Cardiac fibroblast (primary cell): ENCODE measurements at regions not wholly inside any gene's neighbourhood (a gene's known extent, or its start where the extent isn't known, plus 50 kb on each side); places are given as distances from the start of the nearest gene placed in this dataset.

Source experiments
- DNase-seq, 2 donors: peaks; one replicate each; pipeline versions ENCODE4 v3.0.0 to v3.0.0-alpha.2; 2010; ENCODE audit warnings: low read depth in 2 of 2
- H3K4me3 ChIP-seq, 2 donors: replicated peaks in 1 of 2; 1 replicate in 1 of 2; 2 replicates in 1 of 2; pipeline ENCODE4 v1.5.1; 2011; ENCODE audit warnings: low read depth in 2 of 2, low read length in 2 of 2, mild to moderate bottlenecking in 2 of 2, moderate library complexity in 1 of 2
- CTCF ChIP-seq: IDR thresholded peaks from one replicate; pipeline ENCODE4 v1.5.1; 2011; ENCODE audit warnings: low read depth, mild to moderate bottlenecking, low read length, inconsistent platforms

DNA sequence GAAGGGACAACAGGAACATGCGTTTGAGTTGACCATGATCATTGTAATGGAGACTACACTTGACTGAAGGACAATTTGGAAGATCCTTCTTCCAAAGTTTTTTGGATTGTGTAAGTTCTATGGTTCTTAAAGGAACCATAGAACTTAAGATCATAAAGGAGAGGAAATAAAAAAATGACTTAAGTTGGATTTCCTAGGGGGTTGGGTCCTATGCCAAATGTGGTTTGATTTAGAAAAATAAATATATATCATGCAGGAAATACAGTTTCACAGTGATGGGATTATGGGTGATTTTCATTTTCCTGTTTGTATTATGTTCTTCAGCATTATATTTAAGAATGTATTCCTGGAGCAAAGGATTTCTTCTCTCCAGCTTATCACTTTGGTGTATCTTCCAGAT, 305.5 kb upstream of the DPH6 start:
- no peak for TF ChIP-seq CTCF
- no peak overlapping the region for H3K4me3 ChIP-seq
- peak; percentile 11 to 14 for DNase-seq

DNA sequence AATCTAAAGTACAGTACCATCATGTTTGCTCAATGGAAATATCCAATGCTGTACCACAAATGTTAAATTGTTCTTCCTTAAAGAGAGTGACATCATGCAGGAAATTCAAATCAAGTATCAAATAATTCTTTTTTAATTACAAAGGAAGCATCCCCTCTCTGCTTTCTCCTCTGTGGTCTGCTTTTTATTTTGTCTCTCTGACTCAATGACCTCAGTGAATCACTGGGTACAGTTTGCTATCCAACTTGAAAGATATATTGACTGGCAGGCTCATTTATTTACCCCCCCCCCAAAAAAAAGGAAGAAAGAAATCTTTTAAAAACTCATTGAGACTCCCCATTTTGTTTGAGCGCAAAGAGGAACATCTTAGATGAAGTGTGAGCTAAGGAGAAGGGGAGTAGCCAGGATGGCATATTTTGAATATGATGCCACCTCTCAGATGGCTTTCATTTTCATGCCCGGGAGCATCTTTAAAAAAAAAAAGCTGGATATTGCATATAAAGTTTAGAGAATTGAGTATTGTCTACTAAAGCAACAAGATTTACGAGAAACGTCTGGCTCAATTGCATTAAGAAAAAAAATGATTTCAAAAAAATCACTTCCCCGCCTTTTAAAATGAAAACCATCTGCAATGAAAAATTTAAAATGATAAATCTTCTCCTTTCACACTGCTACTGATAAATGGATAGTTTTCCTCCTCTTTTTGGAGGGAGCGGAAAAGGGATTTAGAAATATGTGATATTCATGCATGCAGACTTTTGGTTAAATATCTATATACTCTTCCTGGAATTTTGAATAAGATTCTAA, 307.1 kb upstream of the DPH6 start:
- DNase-seq = no peak
- no peak overlapping the region for H3K4me3 ChIP-seq

DNA sequence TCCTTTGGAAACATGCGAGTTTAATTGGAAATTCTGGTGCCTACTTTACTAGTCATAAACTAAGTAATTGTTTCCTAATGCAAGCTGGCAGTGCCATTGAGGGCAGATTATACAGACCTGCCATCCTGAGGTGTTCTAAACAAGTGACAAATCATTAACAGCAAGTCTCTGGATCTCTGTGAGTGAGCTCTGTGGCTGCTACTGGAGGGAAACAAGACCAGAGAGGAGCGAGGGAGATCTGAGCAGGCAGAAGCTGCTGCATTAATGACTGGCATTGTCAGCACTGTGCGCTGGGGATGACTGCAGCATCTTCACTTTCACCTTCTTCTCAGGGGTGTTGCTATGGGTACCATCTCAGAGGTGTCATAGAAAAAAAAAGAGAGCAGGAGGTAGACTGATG, 308.4 kb upstream of the DPH6 start:
- H3K4me3 ChIP-seq = no peak overlapping the region
- no peak for DNase-seq
- no peak for TF ChIP-seq CTCF

More for the DNA sequence above, 307.1 kb upstream of the DPH6 start:
- no peak for TF ChIP-seq CTCF

DNA sequence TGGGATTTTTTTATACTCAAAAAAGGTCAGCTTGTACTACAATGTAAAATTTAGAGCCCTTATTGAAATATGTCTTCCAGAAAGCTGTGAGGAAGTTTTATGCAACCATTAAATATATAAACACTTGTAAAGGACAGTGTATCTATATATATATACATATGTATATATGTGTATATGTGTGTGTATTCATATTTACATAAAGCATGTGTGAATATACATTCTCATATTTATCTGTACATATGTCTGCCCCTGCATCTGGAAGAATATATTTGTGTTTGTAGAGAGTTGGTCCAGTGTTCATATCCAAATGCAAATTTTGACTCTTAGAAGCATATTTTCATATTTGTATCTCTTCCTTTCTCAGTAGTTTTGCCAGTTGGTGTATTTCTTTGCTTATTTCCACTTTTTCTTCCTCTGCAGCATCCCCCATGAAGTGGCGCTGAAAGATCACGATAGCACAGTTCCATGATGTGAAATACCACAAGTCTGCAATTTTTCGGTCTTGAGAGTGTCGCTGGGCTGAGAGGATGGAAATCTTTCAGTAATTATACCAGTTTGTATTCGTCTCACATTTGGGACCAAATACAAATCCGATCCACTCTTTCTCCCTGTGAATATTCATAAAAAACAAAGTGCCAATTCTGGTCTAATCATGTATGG, 311.7 kb upstream of the DPH6 start:
- no peak for TF ChIP-seq CTCF
- no peak overlapping the region for H3K4me3 ChIP-seq
- DNase-seq = no peak

GRCh38 chr15:35858707-35859106, 312.7 kb upstream of the DPH6 start:
- no peak for TF ChIP-seq CTCF
- no peak overlapping the region for H3K4me3 ChIP-seq
- DNase-seq = peak; percentile 13 to 33

DNA sequence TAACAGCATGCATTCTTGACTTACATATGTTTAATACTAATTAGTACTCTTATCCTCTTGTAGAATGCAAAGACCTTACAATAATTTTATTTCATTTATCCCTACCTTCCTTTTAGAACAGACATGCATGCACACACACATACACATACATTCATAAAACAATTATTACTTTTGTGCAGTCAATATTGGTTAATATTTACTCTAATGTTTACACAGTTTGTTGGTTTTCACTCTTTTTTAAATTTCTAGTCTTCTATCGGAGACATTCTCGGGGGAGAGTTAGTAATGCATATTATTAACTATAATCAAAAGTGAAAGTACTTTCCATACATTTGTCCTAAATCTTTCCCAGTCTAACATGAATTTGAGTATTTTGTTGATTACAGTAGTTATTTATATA, 317.7 kb upstream of the DPH6 start:
- DNase-seq = no peak
- TF ChIP-seq CTCF = no peak

More for the DNA sequence above, 317.7 kb upstream of the DPH6 start:
- H3K4me3 ChIP-seq = no peak overlapping the region
